ENCODE measurements at regions not wholly inside any gene's neighbourhood (a gene's known extent, or its start where the extent isn't known, plus 50 kb on each side); places are given as distances from the start of the nearest gene placed in this dataset.

DNA sequence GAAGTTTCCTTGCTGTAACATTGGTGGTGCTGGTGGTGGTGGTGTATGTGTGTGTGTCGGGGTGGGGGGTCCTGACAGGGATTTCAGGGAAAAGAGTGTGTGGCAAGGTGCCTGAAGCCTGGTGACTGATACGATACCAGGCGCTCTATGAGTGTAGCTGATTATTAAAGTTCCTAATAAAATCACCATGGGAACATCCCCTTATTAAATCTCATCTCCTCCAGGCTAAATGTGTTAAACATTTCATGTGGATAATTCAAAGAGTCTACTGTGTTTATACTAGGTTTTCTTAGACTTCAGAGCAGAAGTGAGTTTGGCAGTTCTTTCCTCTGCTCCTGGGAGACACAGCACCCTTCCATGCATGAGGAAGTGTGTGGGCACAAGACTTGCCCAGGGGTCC, 82.0 kb downstream of the THNSL2 start:
- Mint-ChIP-seq H3K27ac (no peak overlapping the region), H3K4me1 (peaks cover 6% of the 10 kb centered on the region), H3K36me3 (ENCODE audit: low read depth) (no peaks in the 10 kb centered on the region), H3K9me3 (peaks cover 10% of the 10 kb centered on the region), H3K27me3 (ENCODE audit: insufficient read depth) (peaks cover 87% of the 10 kb centered on the region), H3K4me3 (no peak overlapping the region)
- Histone ChIP-seq H3K27ac (ENCODE audit: low read depth, low read length) (no peak overlapping the region), H3K36me3 (ENCODE audit: control insufficient read depth, insufficient read depth, low read length) (no peaks in the 10 kb centered on the region), H3K27me3 (ENCODE audit: control insufficient read depth, insufficient read depth, low read length, poor library complexity, severe bottlenecking) (peaks cover 68% of the 10 kb centered on the region), H3K4me3 (ENCODE audit: low read length) (no peak overlapping the region), H3K4me1 (ENCODE audit: control insufficient read depth, insufficient read depth, low read length) (peaks cover 3% of the 10 kb centered on the region), H3K9me3 (ENCODE audit: control insufficient read depth, low read length) (no peaks in the 10 kb centered on the region), H3K9ac (ENCODE audit: extremely low read depth, low read length, poor library complexity, severe bottlenecking) (no peak overlapping the region)
- no peak for DNase-seq
- TF ChIP-seq, protein P1, sequence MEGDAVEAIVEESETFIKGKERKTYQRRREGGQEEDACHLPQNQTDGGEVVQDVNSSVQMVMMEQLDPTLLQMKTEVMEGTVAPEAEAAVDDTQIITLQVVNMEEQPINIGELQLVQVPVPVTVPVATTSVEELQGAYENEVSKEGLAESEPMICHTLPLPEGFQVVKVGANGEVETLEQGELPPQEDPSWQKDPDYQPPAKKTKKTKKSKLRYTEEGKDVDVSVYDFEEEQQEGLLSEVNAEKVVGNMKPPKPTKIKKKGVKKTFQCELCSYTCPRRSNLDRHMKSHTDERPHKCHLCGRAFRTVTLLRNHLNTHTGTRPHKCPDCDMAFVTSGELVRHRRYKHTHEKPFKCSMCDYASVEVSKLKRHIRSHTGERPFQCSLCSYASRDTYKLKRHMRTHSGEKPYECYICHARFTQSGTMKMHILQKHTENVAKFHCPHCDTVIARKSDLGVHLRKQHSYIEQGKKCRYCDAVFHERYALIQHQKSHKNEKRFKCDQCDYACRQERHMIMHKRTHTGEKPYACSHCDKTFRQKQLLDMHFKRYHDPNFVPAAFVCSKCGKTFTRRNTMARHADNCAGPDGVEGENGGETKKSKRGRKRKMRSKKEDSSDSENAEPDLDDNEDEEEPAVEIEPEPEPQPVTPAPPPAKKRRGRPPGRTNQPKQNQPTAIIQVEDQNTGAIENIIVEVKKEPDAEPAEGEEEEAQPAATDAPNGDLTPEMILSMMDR (conservative IDR thresholded peaks at IDR 0.05) = no peak
- WGBS, 2 experiments (ENCODE audit: insufficient coverage in 1 of 2, insufficient read length in 1 of 2) = 71% methylated on average over 3 of the region's 3 CpGs; no CpG with 5 or more reads in 1 of the 2 experiments

DNA sequence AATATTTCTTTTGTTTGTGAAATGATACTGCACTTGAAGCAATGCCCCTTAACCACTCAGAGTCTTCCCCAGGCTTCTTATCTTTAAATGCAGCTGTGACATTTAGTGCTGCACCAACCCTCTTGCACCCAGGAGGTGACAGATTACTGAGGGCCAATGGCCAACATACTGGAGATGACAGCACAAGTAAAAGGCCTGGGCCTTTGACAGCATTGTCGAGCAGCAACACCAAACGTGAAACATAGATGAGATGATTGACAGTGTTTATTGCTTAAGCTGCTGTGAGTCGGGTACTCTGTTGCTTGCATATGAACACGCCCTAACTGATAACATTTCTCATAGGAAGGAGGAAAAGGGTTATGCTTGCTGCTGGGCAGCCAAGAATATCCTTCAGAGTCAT, 80.3 kb downstream of the THNSL2 start:
- Histone ChIP-seq H3K9ac (ENCODE audit: extremely low read depth, low read length, poor library complexity, severe bottlenecking) (no peak overlapping the region), H3K27ac (ENCODE audit: low read depth, low read length) (no peak overlapping the region), H3K36me3 (ENCODE audit: control insufficient read depth, insufficient read depth, low read length) (no peaks in the 10 kb centered on the region), H3K4me1 (ENCODE audit: control insufficient read depth, insufficient read depth, low read length) (peaks cover 3% of the 10 kb centered on the region), H3K9me3 (ENCODE audit: control insufficient read depth, low read length) (no peaks in the 10 kb centered on the region), H3K27me3 (ENCODE audit: control insufficient read depth, insufficient read depth, low read length, poor library complexity, severe bottlenecking) (peaks cover 51% of the 10 kb centered on the region), H3K4me3 (ENCODE audit: low read length) (no peak overlapping the region)
- Mint-ChIP-seq H3K27ac (no peak overlapping the region), H3K4me1 (peaks cover 6% of the 10 kb centered on the region), H3K27me3 (ENCODE audit: insufficient read depth) (peaks cover 75% of the 10 kb centered on the region), H3K36me3 (ENCODE audit: low read depth) (no peaks in the 10 kb centered on the region), H3K9me3 (peaks cover 13% of the 10 kb centered on the region), H3K4me3 (no peak overlapping the region)
- TF ChIP-seq, protein P1 (conservative IDR thresholded peaks at IDR 0.05) = no peak
- DNase-seq = no peak
- 91 to 96% methylated on average over 4 of the region's 4 CpGs for WGBS, 2 experiments (ENCODE audit: insufficient coverage in 1 of 2, insufficient read length in 1 of 2)

DNA sequence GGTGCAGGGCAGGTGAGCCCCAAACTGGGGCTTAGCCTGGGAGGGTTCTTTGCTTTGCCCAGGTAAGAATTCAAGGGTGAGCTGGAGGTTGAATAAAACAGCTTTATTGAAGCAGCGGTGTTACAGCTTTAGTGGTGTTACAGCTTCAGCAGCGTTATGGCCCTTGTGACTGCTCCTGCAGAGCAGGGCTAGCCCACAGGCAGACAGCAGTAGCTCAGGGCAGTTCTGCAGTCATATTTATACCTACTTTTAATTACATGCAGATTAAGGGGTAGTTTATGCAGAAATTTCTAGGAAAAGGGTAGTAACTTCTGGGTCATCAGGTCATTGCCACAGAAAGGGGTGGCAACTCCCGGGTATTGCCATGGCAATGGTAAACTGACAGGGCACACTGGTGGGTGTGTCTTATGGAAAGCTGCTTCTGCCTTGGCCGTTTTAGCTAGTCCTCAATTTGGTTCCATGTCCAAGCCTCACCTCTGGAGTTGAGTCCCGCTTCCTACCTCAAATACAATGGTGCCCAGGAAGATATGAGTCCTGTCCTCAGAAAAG, 78.2 kb downstream of the THNSL2 start:
- H3K4me3 Mint-ChIP-seq = no peak overlapping the region

More for the DNA sequence above, 78.2 kb downstream of the THNSL2 start:
- Mint-ChIP-seq H3K27me3 (ENCODE audit: insufficient read depth) (peaks cover 61% of the 10 kb centered on the region), H3K27ac (no peak overlapping the region), H3K36me3 (ENCODE audit: low read depth) (peaks cover 1% of the 10 kb centered on the region), H3K4me1 (no peaks in the 10 kb centered on the region), H3K9me3 (peaks cover 28% of the 10 kb centered on the region)
- no peak for DNase-seq
- Histone ChIP-seq H3K27ac (ENCODE audit: low read depth, low read length) (no peak overlapping the region), H3K9me3 (ENCODE audit: control insufficient read depth, low read length) (peaks cover 6% of the 10 kb centered on the region), H3K9ac (ENCODE audit: extremely low read depth, low read length, poor library complexity, severe bottlenecking) (no peak overlapping the region), H3K4me1 (ENCODE audit: control insufficient read depth, insufficient read depth, low read length) (no peaks in the 10 kb centered on the region), H3K27me3 (ENCODE audit: control insufficient read depth, insufficient read depth, low read length, poor library complexity, severe bottlenecking) (peaks cover 42% of the 10 kb centered on the region), H3K4me3 (ENCODE audit: low read length) (no peak overlapping the region), H3K36me3 (ENCODE audit: control insufficient read depth, insufficient read depth, low read length) (no peaks in the 10 kb centered on the region)
- WGBS, 2 experiments (ENCODE audit: insufficient coverage in 1 of 2, insufficient read length in 1 of 2) = 87 to 96% methylated on average over 3 to 5 of the region's 5 CpGs
- TF ChIP-seq, protein P1 (conservative IDR thresholded peaks at IDR 0.05) = no peak

Data from endodermal cell (in vitro differentiated cells).